ENCODE measurements at regions not wholly inside any gene's neighbourhood (a gene's known extent, or its start where the extent isn't known, plus 50 kb on each side); places are given as distances from the start of the nearest gene placed in this dataset.

- no peak for TF ChIP-seq CTCF (IDR thresholded peaks at IDR 0.05)
- TF ChIP-seq POLR2A (IDR thresholded peaks at IDR 0.05) = no peak
Measured at GRCh38 chr6:97850458-97851212, 567.6 kb upstream of the MMS22L start.

All from testis (tissue), 2 donors.